Activated CD8-positive, alpha-beta T cell treated with anti-CD3 and anti-CD28 coated beads for 36 hours (primary cell): ENCODE measurements at regions not wholly inside any gene's neighbourhood (a gene's known extent, or its start where the extent isn't known, plus 50 kb on each side); places are given as distances from the start of the nearest gene placed in this dataset.

ENCODE experiments used
- ATAC-seq: fragments of 200-7000 bp; cut with Tn5 transposase; one replicate; pipeline ENCODE4 v1.10.0; 2021; ENCODE audit warnings: mild to moderate bottlenecking, moderate library complexity
- CTCF ChIA-PET: fragments of 350-600 bp; sonication (Branson Sonifier 250); formaldehyde crosslinking; loops from one replicate; lab custom pipeline; 2021; ENCODE audit warnings: antibody characterized with exemption; lab: Charles Lee
- POLR2A ChIA-PET: fragments of 350-600 bp; sonication (Branson Sonifier 250); formaldehyde crosslinking; loops from one replicate; lab custom pipeline; 2021; ENCODE audit warnings: antibody characterized with exemption; lab: Charles Lee
- DNase-seq: peaks from one replicate; pipeline ENCODE4 v3.0.0-alpha.2; 2020
- H3K27ac Mint-ChIP-seq: one replicate; pipeline ENCODE4 v1.8.0; 2021; ENCODE audit warnings: mild to moderate bottlenecking, mixed read lengths
- H3K27me3 Mint-ChIP-seq: one replicate; pipeline ENCODE4 v1.8.0; 2021; ENCODE audit warnings: mixed read lengths
- H3K36me3 Mint-ChIP-seq: one replicate; pipeline ENCODE4 v1.8.0; 2021; ENCODE audit warnings: low read depth, mixed read lengths
- H3K4me1 Mint-ChIP-seq: one replicate; pipeline ENCODE4 v1.8.0; 2021; ENCODE audit warnings: low read depth, mixed read lengths
- H3K4me3 Mint-ChIP-seq: one replicate; pipeline ENCODE4 v1.8.0; 2021; ENCODE audit warnings: mild to moderate bottlenecking, moderate library complexity, mixed read lengths
- H3K9me3 Mint-ChIP-seq: one replicate; pipeline ENCODE4 v1.8.0; 2021; ENCODE audit warnings: mixed read lengths
- CTCF ChIP-seq: fragments of 200-600 bp; IDR thresholded peaks from one replicate; pipeline ENCODE4 v1.8.0; 2022; ENCODE audit warnings: antibody characterized with exemption, mild to moderate bottlenecking
- intact Hi-C: fragments of 100-400 bp; cut with micrococcal nuclease; formaldehyde crosslinking; loops from one replicate; pipeline ENCODE4 v1.10.0; 2022

GRCh38 chr1:22224631-22225030 is 81.7 kb upstream of the WNT4 start:
- Mint-ChIP-seq H3K36me3 (no peaks in the 10 kb centered on the region), H3K4me3 (no peak overlapping the region), H3K9me3 (no peaks in the 10 kb centered on the region), H3K27me3 (peaks cover 5% of the 10 kb centered on the region), H3K27ac (no peak overlapping the region), H3K4me1 (no peaks in the 10 kb centered on the region)
- intact Hi-C loops = no loop called here
- POLR2A ChIA-PET = no interaction called here
- DNase-seq (no peak), ATAC-seq (no peak)
- TF ChIP-seq CTCF = no peak
- CTCF ChIA-PET = no interaction called here

DNA sequence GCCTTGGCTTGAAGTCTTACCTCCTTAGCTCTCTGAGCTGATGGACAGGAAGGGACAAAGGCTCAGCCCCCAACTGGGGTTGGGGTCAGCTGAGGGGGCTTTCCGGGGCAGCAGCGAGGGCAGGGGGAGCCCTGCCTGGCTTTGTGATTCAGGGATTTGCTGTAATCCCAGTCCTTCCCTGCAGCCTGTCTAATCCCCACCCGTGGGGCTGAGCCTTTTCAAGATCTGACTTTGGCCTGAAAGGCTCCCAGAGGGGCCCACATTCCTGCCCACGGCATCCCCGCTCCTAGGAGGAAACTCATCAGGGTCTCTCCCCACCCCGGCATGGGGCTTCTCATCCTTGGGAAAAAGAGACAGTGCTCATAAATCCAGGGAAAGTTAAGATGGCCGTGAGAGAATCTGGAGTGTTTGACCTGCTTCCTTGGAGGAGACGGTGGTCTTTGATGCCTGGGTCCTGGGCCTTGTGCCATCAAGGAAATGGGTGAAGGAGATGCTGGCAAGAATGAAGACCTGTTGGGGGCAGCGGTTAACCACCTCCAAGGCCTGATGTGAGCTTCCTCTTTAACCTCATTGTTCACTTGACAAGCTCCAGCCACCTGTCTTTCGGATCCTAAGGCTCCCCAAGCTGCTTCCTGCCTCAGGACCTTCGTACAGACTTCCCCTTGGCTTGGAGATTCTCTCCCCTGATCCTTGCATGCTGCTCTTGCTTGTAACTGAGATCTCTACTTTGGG is 83.1 kb upstream of the WNT4 start:
- DNase-seq (no peak), ATAC-seq (no peak)
- no peaks in the 10 kb centered on the region for H3K9me3 Mint-ChIP-seq
- intact Hi-C loops = no loop called here
- H3K27ac Mint-ChIP-seq = no peak overlapping the region
- no peak overlapping the region for H3K4me3 Mint-ChIP-seq
- no peaks in the 10 kb centered on the region for H3K36me3 Mint-ChIP-seq
- CTCF ChIA-PET = no interaction called here
- POLR2A ChIA-PET = no interaction called here
- no peaks in the 10 kb centered on the region for H3K4me1 Mint-ChIP-seq
- TF ChIP-seq CTCF = no peak
- H3K27me3 Mint-ChIP-seq = peaks cover 3% of the 10 kb centered on the region

GRCh38 chr1:22228074-22228473 is 85.2 kb upstream of the WNT4 start:
- no peak for TF ChIP-seq CTCF
- Mint-ChIP-seq H3K36me3 (no peaks in the 10 kb centered on the region), H3K4me1 (no peaks in the 10 kb centered on the region), H3K27me3 (peaks cover 5% of the 10 kb centered on the region), H3K9me3 (no peaks in the 10 kb centered on the region), H3K27ac (no peak overlapping the region), H3K4me3 (no peak overlapping the region)
- ChIA-PET POLR2A (no interaction called here), CTCF (no interaction called here)
- no peak for ATAC-seq
- DNase-seq = no peak
- intact Hi-C loops = no loop called here

GRCh38 chr1:22228505-22228911 is 85.6 kb upstream of the WNT4 start:
- POLR2A ChIA-PET = no interaction called here
- no peak for TF ChIP-seq CTCF

GRCh38 chr1:22229379-22229778 is 86.5 kb upstream of the WNT4 start:
- ATAC-seq = no peak
- Mint-ChIP-seq H3K27ac (no peak overlapping the region), H3K4me1 (no peaks in the 10 kb centered on the region), H3K36me3 (no peaks in the 10 kb centered on the region), H3K4me3 (no peak overlapping the region), H3K27me3 (peaks cover 5% of the 10 kb centered on the region), H3K9me3 (no peaks in the 10 kb centered on the region)
- no peak for TF ChIP-seq CTCF
- intact Hi-C loops = no loop called here
- ChIA-PET POLR2A (no interaction called here), CTCF (no interaction called here)
- DNase-seq = no peak

More at GRCh38 chr1:22228505-22228911, 85.6 kb upstream of the WNT4 start:
- H3K36me3 Mint-ChIP-seq = no peaks in the 10 kb centered on the region
- H3K9me3 Mint-ChIP-seq = no peaks in the 10 kb centered on the region
- CTCF ChIA-PET = no interaction called here
- H3K27ac Mint-ChIP-seq = no peak overlapping the region
- no peak overlapping the region for H3K4me3 Mint-ChIP-seq
- intact Hi-C loops = no loop called here
- peaks cover 5% of the 10 kb centered on the region for H3K27me3 Mint-ChIP-seq
- DNase-seq (no peak), ATAC-seq (no peak)
- H3K4me1 Mint-ChIP-seq = no peaks in the 10 kb centered on the region
